Stimulated activated CD4-positive, alpha-beta T cell treated with anti-CD3 and anti-CD28 coated beads, TNF-alpha, amount 100 ng/mL, for 24 hours (primary cell): ENCODE measurements at regions not wholly inside any gene's neighbourhood (a gene's known extent, or its start where the extent isn't known, plus 50 kb on each side); places are given as distances from the start of the nearest gene placed in this dataset.

Source experiments
- DNase-seq, 3 experiments: peaks; one replicate each; pipeline ENCODE4 v3.0.0-alpha.2; 2020; ENCODE audit warnings: low read depth in 3 of 3

DNA sequence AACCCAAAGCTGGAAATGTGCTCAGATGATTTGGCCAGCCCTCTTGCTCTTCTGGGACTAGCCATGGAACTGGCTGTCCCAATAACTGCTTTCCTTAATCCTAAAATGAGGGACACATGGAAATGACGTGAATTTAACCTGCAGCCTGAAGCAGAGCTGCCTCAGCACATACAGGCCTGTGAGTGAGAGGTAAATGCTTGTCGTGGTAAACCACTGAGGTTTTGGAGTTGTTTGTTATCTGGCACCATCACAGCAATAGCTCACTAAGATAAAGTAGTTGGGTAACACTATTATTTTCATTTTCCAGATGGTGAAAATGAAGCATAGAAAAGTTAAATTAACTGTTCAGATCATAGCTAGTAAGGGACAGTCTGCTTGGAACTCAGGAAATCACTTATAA is 333.4 kb upstream of the CHD6 start:
- DNase-seq: no peak

DNA sequence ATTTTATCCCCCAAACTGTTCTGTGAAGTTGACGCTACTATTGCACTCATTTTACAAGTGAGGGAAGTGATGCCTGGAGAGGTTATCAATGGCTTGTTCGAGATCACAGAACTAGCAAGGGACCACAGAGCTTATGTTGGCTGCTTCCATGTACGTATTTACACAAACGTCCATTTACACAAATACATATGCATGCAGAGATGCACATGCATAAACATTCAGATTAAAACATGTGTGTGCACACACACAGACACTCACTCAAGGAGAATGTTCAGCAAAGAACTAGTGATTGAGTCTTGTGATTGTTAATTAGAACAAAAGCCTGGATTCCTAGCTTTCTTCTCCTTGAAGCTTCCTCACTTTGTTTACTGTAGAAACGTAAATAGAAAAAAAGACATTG is 321.5 kb upstream of the CHD6 start:
- no peak for DNase-seq

DNA sequence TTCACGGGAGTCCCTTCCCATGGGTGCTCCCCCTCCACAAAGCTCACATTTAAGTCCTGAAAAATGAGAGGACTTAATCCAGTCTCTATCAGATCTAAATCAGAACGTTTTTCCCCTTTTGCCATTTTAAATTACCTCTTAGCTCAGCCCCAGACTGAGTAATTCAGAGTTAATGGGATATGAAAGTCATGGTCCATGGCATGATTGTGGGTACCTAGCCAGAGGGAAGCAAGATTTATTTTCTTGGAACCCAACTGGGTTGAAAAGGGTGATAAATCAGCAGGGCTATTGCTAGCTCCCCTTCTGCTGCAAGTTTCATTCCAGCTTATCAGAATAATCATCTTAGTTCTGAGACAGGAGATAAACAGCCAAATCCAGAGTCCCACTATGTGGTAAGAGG is 320.2 kb upstream of the CHD6 start:
- no peak for DNase-seq

DNA sequence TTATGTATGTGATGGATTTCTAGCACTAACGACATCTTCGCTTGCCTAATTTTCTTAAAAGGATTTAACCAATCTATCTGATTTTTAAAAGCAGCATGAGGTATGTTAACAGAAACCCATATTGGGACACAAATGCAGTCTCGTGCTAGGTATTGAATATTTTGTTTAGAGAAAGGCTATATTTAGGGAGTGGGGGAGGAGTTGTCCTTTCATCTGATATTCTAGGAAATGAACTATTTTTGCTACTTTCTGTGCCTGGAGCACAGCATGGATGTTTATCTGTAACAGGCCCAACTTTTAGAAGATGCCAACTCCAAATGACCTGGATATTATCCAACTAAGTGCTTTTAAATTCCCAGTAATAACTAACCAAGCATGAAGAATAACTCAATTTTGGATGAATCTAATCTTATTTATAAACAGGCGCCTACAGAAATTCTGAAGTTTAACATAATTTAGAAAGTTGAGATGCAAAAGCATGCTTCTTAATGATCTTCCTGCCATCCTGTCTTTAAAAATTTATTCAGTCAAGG is 317.1 kb upstream of the CHD6 start:
- DNase-seq: no peak

DNA sequence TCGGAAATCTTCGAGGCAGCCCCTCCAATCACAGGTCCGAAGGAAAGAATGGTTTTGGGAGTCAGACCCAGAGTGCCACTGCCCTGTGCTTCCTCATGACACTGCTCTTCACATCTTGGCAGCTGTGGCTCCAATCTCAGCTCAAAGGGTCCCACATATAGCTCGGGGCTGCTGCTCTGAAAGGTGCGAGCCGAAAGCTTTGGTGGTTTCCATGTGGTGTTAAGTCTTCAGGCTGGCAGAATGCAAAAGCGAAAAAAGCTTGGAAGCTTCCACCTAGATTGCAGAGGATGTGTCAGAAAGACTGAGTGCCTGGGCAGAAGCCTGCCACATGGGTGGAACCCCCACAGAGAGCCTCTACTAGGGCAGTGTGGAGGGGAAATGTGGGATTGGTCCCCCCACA is 314.3 kb upstream of the CHD6 start:
- DNase-seq: no peak

DNA sequence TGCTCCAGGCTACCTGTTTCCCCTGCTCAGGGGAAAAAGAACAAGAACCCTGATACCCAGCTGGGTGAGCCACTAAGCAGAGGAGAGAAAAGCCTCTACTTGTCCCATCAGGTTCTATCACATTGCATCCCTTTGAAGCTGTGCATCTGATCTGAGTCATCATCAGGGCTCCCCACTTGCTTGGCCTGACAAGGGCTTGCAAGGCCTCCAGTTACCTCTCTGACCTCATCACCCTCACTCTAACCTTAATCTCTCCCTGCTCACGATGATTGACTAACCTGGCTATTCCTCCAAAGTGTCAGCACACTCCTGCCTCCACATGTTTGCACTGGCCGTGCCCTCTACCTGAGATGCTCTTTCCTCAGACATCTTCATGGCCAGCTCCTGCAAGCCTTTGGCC is 309.5 kb upstream of the CHD6 start:
- no peak for DNase-seq

DNA sequence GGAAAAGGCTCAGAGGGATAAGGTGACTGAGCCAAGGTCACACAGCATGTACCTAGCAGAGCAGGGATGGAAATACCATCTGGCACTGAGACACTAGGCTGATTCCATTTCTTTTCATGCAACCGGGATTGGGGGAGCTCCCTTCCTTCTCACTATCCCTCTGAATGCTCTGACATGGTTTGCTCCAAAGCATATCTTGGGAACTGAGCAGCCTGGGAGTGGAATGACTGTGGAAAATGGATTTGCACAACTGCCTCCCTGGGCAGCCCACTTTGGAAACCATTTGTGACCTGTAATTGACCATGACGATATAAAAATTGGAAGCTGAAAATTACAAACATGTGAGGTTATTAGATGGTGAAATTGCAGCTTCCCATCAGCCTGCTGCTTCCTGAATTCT is 309.0 kb upstream of the CHD6 start:
- no peak for DNase-seq

DNA sequence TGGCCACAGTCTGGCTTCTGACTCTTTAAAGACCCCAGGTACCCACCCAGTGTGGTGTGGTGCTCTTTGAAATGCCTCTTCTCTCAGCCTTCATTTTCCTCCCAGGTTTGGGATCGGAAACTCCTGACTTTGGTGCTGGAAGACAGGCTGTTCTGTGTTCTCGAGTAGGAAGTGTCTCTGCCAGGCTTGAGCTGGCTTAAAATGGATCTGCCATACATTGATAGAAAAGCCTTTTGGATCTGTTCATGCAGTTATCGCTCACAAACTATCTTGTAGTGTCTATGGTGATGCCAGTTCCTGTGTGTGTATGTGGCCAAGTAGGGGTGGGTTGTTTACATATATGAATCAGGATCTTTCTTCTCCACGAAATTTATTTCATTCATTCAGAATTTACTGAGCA is 307.3 kb upstream of the CHD6 start:
- no peak for DNase-seq

DNA sequence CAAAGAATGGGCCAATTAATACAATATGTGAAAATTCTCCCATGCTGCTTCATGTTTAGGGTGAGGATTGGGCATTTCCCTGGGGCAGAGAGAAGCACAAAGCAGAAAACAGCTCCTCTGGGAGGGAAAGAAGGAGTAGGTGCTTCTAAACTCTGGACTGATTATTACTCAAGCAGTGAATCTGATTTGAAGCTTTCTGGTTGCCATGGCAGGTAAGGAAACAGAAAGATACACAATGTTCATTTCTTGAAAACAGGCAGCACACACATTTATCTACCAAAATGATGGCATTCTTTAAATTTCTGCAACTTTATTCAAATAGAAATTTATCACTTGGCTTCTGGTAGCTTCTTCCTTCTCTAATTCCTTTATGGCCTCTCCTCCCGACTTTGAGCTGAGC is 305.4 kb upstream of the CHD6 start:
- DNase-seq: no peak

DNA sequence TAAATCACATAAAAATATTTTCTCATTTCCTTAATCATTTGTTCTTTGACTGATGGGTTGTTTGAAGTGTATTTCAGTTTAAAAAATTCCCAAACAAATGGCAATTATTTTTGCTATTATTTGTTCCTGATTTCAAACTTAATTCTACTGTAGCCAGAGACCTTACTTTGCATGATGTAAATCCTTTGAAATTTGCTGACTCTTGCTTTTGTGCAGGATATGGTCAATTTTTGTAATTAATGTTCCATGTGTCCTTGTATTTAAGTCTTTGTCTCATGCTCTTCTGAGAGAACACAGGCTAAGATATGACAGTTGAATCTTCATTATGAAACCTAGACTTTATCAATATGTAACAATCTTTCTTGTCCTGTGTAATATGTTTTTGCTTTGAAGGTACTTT is 295.0 kb upstream of the CHD6 start:
- DNase-seq: no peak

DNA sequence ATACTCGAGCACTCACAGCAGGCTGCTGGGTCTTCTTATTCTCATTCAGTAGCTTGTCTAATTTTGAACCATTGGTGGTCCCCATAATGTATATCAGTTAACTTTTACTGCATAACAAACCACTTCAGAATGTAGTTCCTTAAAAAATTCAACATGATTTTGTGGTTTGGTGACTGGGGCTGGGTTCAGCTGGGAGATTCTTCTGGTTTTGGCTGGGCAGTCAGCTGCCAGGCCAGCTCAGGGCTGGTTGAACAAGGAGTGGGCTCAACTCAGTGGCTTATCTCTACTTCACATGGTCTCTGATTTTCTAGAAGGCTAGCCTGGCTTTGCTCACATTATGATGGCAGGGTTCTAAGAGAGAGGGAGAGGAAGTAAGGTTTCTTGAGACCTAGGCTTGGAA is 292.4 kb upstream of the CHD6 start:
- DNase-seq: no peak

DNA sequence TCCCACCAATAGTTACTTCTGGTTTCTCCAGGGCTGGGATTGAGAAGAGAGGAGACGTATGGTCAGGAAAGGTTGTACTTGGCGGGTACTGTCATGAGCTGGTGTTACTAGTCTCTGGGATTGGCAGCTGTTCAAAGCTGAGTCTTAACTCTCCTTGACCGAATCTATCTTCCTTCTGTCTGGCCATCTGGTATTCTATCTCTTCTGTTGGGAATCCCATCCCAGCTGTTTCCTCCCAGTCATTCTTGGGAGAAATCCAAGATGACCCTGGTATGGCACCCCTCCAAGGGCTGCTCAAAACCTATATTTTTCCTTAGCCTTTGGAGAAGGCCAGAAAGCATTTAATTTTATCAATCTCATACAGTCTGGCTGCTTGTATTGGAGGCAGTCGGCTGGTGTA is 287.0 kb upstream of the CHD6 start:
- DNase-seq: no peak

DNA sequence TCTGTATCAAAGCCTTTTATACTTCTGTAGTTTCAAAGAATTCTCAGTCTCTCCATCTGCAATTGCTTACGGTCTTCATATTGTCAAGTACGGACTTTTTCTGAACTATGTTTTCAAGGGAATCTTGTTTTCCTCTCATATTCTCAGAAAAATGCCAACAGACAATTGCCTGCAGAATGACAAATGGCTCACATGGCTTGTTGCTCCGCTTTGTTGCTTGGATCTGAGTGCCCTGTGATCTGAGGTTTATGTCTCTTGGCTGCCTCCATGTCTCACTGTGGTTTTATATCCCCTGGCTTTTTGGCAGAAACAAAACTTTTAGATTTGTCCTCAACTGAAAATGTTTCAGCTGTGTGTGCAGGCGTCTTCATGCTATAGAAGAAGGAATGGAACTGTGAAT is 285.4 kb upstream of the CHD6 start:
- no peak for DNase-seq

DNA sequence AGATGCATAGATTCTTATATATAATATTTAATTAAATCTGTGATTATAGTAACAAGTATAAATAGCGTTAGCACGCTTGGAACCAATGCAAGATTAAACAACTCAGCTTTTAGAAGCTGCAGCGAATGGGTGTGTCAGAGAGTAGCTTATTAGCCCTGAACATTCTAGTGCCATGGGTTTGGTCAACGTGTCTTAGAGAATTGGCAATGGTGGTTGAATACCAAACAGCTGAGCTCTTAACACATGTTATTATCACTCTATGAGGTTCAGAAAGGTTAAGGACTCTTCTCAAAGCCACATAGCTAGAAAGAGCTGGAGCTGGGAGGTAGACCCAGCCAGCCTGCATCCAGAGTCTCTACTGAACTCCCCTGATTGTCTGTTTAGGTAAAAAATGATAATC is 284.2 kb upstream of the CHD6 start:
- no peak for DNase-seq

DNA sequence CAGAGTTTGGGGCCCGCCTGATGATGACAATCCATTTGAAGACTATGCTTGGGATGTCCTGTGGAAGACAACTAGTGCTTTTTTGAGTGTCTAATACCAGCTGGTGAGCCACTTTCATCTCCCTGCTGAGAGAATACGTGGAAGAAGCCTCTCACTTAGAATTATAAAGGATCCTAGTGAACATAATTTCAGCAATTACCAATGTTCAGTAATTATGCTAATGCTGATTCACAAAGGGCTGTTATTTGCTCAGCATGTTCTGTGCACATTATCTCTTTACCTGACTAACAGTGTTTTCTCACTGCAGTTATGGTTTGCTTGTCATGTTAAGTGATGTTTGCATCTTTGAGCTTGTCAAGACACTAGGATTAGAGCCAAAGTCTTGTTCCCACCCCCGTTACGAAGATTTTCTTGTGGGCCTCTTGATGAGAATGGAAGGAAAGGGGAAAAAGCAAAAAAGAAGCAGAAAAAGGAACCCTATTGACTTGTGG is 282.1 kb upstream of the CHD6 start:
- DNase-seq: no peak

DNA sequence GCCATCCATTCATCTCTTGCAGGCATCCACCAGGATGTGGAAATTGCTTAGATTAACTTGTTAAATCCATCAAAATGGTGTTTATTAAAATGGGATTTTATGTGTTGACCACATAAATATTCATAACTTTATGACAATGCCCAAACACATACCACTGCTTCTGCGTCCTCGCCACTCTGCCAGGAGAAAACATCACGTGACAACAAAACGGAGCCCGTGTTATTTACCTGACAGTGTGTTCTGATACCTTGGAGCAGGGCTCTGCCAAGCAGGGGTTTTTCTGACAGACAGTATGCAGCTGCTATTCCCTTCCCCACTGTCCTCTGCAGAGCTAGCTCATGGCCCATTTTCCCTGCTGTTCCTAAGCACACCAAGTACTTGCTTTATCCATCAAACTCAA is 279.5 kb upstream of the CHD6 start:
- DNase-seq: no peak

DNA sequence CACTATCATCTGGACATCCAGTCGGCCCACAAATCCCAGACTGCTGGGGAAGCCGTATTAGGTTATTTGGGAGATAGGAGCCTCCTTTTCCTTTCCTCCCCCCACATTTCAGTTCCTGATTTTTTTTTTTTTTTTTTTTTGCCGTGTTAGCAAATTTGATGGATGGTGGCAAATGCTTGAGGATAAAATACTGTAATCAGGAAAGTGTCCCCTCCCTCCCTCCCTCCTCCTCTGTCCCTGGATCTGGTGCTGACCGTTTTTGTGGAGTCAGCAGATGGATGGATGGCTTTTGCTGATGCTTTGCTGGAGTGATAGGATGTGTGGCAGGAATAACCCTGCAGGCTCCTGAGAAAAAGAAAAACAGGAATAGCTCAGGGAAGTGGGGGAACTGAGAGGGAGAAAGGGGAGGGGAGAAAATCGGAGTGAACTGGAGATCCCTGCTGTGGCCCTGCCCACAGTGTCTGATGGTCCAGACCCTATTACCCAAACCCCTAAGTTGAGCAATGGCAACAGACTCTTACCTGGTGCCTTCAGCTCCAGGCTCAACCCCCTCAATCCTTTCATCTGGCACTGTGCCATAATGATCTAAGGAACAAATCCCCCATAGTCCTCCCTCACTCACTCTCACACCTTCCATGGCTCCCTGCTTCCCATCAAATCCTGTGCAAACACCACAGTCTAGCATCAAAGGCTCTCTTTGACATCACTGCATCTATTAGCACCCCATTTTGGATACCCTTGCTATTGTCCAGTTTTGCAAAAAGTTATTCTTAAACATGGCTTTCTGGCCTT is 277.3 kb upstream of the CHD6 start:
- no peak for DNase-seq

DNA sequence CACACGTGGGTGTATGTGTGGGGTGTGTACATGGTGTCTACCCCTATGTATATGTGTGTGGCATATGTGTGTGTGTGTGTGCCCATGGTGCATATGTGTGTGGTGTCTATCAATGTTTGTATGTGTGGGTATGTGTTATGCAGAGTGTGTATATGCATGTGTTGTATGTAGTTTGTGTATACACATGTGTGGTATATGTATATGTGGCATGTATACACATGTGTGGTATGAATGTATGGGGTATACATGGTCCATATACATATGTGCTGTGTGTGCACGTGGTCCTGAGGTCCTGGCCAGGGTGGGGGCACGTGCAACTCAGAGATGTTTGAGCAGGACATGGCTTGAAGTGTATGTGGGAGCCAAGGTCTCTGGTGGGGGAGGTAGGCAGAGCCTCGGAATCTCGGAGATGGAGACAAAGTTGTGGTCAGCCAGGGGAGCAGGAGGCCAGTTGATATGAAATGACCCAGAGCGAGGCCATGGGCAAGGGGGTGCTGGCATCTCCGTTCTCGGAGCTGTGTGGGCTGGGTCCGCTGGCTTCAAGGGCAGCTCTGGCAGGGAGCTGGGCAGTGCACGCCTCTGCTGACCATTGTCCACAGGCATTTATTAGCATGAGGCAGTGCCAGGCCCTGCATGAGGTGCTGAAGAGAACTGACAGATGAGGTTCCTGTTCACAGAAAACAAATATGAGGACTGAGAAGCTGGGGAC is 276.2 kb upstream of the CHD6 start:
- no peak for DNase-seq

DNA sequence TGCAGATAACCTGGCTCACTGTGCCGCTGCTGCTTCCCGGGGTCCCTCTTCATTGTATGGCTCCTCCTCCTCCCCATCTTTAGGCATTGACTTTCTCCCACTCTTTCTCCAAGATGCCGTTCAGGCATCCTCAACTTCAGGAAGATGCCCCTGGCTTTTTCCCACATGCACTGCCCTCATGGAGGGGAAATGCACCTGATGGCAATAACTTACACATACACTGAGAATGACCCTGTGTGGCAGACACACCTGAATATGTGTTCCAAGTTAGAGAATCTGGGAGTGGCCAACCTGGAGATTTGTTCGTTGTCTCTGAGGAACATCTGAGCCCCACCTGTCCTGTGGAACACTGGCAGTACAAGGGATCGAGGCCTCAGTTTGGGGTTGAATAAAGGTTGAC is 273.9 kb upstream of the CHD6 start:
- no peak for DNase-seq

DNA sequence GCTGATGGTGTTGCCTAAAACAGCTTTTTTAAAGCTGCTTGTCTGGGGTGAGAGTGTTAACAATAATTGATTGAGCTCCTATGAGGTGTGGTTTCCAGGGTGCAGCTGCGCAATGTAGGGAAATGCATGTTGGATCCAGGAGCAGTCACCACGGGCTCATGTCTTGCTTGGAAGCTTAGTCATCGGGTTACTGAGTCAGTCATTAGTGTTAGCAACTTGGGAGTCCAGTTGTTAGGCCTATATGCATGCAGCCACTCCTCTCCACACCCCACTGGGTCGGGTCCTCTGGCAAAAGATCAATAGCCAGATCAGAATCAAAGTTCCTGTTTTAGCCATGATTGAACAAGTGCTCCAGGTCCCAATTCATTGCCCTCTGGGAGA is 271.7 kb upstream of the CHD6 start:
- DNase-seq: no peak

DNA sequence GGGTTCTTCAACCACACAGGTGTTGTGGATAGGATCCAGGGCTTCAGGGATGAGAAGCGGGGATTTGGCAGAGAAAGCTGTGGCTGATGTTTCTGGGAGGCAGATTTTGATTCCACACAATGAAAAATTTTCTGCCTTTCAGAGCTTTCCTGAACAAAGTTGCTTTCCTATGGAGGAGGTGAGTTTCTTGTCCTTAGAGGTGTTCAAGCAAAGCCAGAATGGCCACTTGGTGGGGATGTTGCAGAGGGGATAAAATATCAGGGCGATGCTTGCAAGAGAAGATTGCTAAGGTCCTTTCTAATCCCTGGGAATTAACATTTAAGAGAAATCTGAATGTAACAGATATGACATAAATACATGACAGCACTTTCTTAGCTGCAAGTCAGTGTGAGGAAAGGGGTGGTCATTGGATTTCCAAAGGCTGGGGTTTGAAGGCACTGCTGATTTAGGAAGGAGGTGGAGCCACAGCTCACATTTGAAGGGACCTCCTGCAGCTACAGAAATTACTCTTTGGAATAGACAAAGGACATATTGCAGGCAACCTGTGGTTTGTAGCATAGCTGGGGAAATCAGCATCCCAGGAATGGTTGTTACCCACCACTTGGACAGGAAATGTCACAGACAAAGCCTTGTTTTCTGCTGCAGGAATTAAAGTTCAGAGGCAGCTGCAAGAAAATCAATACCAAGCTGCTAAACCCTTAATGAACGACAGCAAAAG is 271.1 kb upstream of the CHD6 start:
- DNase-seq: no peak

DNA sequence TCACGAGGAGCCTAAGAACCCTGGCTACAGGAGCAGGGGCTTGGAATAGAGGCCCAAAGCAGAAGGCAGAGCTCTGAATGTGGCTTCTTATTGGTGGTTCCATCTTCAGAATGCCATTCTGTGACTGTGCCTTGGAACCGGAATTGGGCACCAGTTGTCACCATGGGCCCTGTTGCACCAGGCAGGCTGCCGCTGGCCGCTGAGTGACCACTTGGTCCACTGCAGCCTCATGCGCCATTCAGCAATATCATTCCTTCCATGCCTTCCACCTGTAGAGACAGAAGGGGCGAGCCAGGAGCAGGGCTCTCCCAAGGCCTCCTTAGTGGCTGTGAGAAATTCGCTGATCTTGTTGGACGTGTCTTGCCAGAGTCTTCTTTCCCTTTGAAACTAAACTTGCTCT is 270.3 kb upstream of the CHD6 start:
- DNase-seq: no peak

DNA sequence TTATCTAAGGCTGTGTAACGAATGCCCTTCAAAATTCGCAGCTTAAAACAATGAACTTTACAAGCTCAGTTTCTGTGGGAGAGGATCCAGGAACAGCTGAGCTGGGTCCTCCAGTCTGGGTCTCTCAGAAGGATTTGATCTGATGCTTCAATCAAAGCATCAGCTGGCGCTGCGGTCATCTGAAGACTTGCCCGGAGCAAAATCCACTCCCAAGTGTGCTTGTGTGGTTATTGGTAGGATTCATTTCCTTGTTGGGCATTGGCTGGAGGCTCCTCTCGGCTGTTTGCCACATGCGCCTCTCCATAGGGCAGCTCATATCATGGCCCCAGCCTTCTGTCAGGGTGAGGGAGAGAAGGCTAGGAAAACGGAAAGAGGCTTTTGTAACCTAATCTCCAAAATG is 269.3 kb upstream of the CHD6 start:
- DNase-seq: no peak
